HCT116 (cell line): ENCODE measurements at regions not wholly inside any gene's neighbourhood (a gene's known extent, or its start where the extent isn't known, plus 50 kb on each side); places are given as distances from the start of the nearest gene placed in this dataset.

Experiments
- ATAC-seq: fragments of 200-7000 bp; cut with Tn5 transposase; 2 replicates; pipeline ENCODE4 v1.9.1; 2020; ENCODE audit warnings: mild to moderate bottlenecking, moderate library complexity
- BruUV-seq: library from RNA; stranded (reverse); fragments of 400-500 nt; replicated peaks from 2 replicates; lab custom pipeline; 2021; lab: Mats Ljungman, UMichigan
- CTCF ChIA-PET: fragments of 300-600 bp; sonication (Branson Sonifier 250); formaldehyde crosslinking; loops from one replicate; lab custom pipeline; 2021; ENCODE audit warnings: antibody characterized with exemption; lab: Charles Lee
- POLR2A ChIA-PET: fragments of 300-600, 350-600 bp; sonication (Branson Sonifier 250); formaldehyde crosslinking; loops from one replicate; lab custom pipeline; 2021; ENCODE audit warnings: antibody characterized with exemption; lab: Charles Lee
- RAD21 ChIA-PET, 2 experiments: fragments of 300-600 bp; sonication (Branson Sonifier 250); formaldehyde crosslinking; loops; one replicate each; lab custom pipeline; 2023; ENCODE audit warnings: low total read pairs in 2 of 2; ENCODE audit not compliant: uncharacterized antibody in 2 of 2, unreplicated experiment in 2 of 2, low non-redundant PET in 1 of 2; lab: Charles Lee
- DNase-seq: peaks from one replicate; pipeline ENCODE4 v3.0.0-alpha.2; 2010; ENCODE audit warnings: low read depth, low spot score
- H2AFZ ChIP-seq: fragments of 200-600 bp; shearing (Covaris generic), sonication (generic); 2 replicates; pipeline ENCODE4 v1.6.1; 2017; ENCODE audit warnings: low read depth, mixed run types, mixed read lengths, antibody characterized with exemption, low read length; ENCODE audit not compliant: poor library complexity, severe bottlenecking
- H3K27ac ChIP-seq: 2 replicates; pipeline ENCODE4 v1.5.1; 2012; ENCODE audit warnings: low read depth, low read length
- H3K27me3 ChIP-seq: fragments of 200-600 bp; sonication (generic); 2 replicates; pipeline ENCODE4 v1.6.1; 2016; ENCODE audit warnings: mixed run types, low read length, mixed read lengths; ENCODE audit not compliant: insufficient read depth
- H3K36me3 ChIP-seq, 2 experiments: fragments of 200-500 bp in 1 of 2; fragments of 200-600 bp in 1 of 2; sonication (Bioruptor generic) in 1 of 2; sonication (generic) in 1 of 2; 2 replicates each; pipeline versions ENCODE4 v1.5.1 to v1.6.1; 2014 to 2016; ENCODE audit warnings: low read length in 2 of 2, inconsistent platforms in 1 of 2, mixed read lengths in 1 of 2, mixed run types in 1 of 2; ENCODE audit not compliant: insufficient read depth in 2 of 2, control insufficient read depth in 1 of 2
- H3K4me1 ChIP-seq, 2 experiments: fragments of 200-600 bp in 1 of 2; sonication (generic) in 1 of 2; 2 replicates each; pipeline versions ENCODE4 v1.5.1 to v1.6.1; 2012 to 2017; ENCODE audit warnings: low read length in 2 of 2, inconsistent platforms in 1 of 2, mild to moderate bottlenecking in 1 of 2, mixed read lengths in 1 of 2, mixed run types in 1 of 2, moderate library complexity in 1 of 2; ENCODE audit not compliant: insufficient read depth in 2 of 2, control insufficient read depth in 1 of 2
- H3K4me2 ChIP-seq: fragments of 200-600 bp; sonication (generic); 2 replicates; pipeline ENCODE4 v1.6.1; 2017; ENCODE audit warnings: mixed run types, low read length, mixed read lengths
- H3K4me3 ChIP-seq, 2 experiments: fragments of 200-600 bp in 1 of 2; sonication (generic) in 1 of 2; replicated peaks in 1 of 2; 2 replicates each; pipeline ENCODE4 v1.5.1; 2011 to 2016; ENCODE audit warnings: low read length in 2 of 2, control low read depth in 1 of 2, low read depth in 1 of 2, mild to moderate bottlenecking in 1 of 2, mixed read lengths in 1 of 2, mixed run types in 1 of 2
- H3K79me2 ChIP-seq: fragments of 200-600 bp; sonication (generic); 2 replicates; pipeline ENCODE4 v1.6.1; 2017; ENCODE audit warnings: mild to moderate bottlenecking, mixed run types, low read length, moderate library complexity, mixed read lengths; ENCODE audit not compliant: insufficient read depth
- H3K9ac ChIP-seq: fragments of 200-600 bp; sonication (generic); 2 replicates; pipeline ENCODE4 v1.6.1; 2016; ENCODE audit warnings: low read length, mixed read lengths
- H3K9me2 ChIP-seq: fragments of 200-600 bp; sonication (generic), shearing (Covaris generic); 2 replicates; pipeline ENCODE4 v1.6.1; 2017; ENCODE audit warnings: mixed run types, mild to moderate bottlenecking, moderate library complexity; ENCODE audit not compliant: insufficient read depth
- H3K9me3 ChIP-seq, 2 experiments: fragments of 200-500 bp in 1 of 2; fragments of 200-600 bp in 1 of 2; sonication (Bioruptor generic) in 1 of 2; sonication (generic) in 1 of 2; 2 replicates each; pipeline ENCODE4 v1.6.1; 2014 to 2017; ENCODE audit warnings: low read length in 2 of 2, mixed read lengths in 2 of 2, inconsistent platforms in 1 of 2, low read depth in 1 of 2, mild to moderate bottlenecking in 1 of 2, mixed run types in 1 of 2, moderate library complexity in 1 of 2; ENCODE audit not compliant: control insufficient read depth in 1 of 2, insufficient read depth in 1 of 2
- H4K20me1 ChIP-seq: fragments of 200-600 bp; sonication (generic), shearing (Covaris generic); 2 replicates; pipeline ENCODE4 v1.6.1; 2017; ENCODE audit warnings: mixed run types, mild to moderate bottlenecking, moderate library complexity; ENCODE audit not compliant: insufficient read depth
- ELF1 ChIP-seq: IDR thresholded peaks from 2 replicates; pipeline ENCODE4 v1.6.1; 2012; ENCODE audit warnings: low read depth, borderline replicate concordance
- EZH2phosphoT487 ChIP-seq: fragments of 200-600 bp; IDR thresholded peaks from 2 replicates; pipeline ENCODE4 v1.6.1; 2018; ENCODE audit warnings: antibody characterized with exemption, borderline replicate concordance
- POLR2A ChIP-seq: IDR thresholded peaks from 2 replicates; pipeline ENCODE4 v1.7.0; 2011; ENCODE audit warnings: borderline replicate concordance; ENCODE audit not compliant: insufficient read depth, insufficient read length; ENCODE audit errors: extremely low read depth
- RAD21 ChIP-seq: IDR thresholded peaks from 2 replicates; pipeline ENCODE4 v1.6.1; 2012; ENCODE audit warnings: low read depth, mild to moderate bottlenecking
- REST ChIP-seq: IDR thresholded peaks from 2 replicates; pipeline ENCODE4 v1.6.1; 2012; ENCODE audit warnings: low read depth
- intact Hi-C: fragments of 100-400 bp; cut with micrococcal nuclease; formaldehyde crosslinking; loops from 2 replicates; pipeline ENCODE4 v1.10.0; 2022

DNA sequence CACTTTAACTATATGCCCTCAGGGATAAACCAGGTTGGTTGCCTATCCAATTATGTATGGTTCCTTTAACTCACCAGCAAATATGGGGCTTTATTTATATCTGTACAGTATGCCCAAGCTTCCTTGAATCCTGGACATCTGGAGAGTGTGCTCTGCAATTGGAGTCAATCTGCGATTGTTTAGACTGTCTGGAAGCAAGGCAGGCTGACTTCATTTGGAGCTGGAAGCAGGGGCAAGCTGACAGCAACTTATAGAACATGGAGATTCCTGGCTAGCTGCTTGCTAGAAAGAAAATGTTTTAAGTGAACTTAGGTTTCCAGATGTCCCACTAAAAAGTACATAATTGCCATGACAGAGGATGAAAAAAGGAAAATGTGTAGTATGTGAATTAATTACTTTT lies 63.7 kb upstream of the TPRG1 start:
- ChIA-PET RAD21 (no interaction called here), POLR2A (no interaction called here), CTCF (no interaction called here)
- DNase-seq (no peak), ATAC-seq (no peak)
- Histone ChIP-seq H3K36me3 (no peaks in the 10 kb centered on the region), H3K27me3 (no peaks in the 10 kb centered on the region), H3K4me2 (no peak overlapping the region), H2AFZ (no peak overlapping the region), H4K20me1 (no peaks in the 10 kb centered on the region), H3K4me3 (no peak overlapping the region), H3K9ac (no peak overlapping the region), H3K79me2 (no peaks in the 10 kb centered on the region), H3K9me3 (no peaks in the 10 kb centered on the region), H3K4me1 (no peaks in the 10 kb centered on the region), H3K9me2 (no peaks in the 10 kb centered on the region), H3K27ac (no peak overlapping the region)
- TF ChIP-seq POLR2A = no peak
- TF ChIP-seq ELF1 = no peak
- TF ChIP-seq RAD21 = no peak
- intact Hi-C loops = no loop called here
- no TSS peak for BruUV-seq

GRCh38 chr3:189108735-189109134 lies 63.0 kb upstream of the TPRG1 start:
- Histone ChIP-seq H3K4me1 (no peaks in the 10 kb centered on the region), H3K79me2 (no peaks in the 10 kb centered on the region), H3K4me3 (no peak overlapping the region), H3K36me3 (no peaks in the 10 kb centered on the region), H4K20me1 (no peaks in the 10 kb centered on the region), H3K9me3 (no peaks in the 10 kb centered on the region), H3K27me3 (no peaks in the 10 kb centered on the region), H2AFZ (no peak overlapping the region), H3K4me2 (no peak overlapping the region), H3K9me2 (no peaks in the 10 kb centered on the region), H3K9ac (no peak overlapping the region), H3K27ac (no peak overlapping the region)
- ATAC-seq (no peak), DNase-seq (no peak)
- no TSS peak for BruUV-seq
- CTCF ChIA-PET = no interaction called here
- RAD21 ChIA-PET = no interaction called here
- POLR2A ChIA-PET = no interaction called here
- TF ChIP-seq REST = no peak
- no peak for TF ChIP-seq ELF1
- TF ChIP-seq EZH2phosphoT487 = no peak
- TF ChIP-seq POLR2A = no peak
- TF ChIP-seq RAD21 = no peak
- intact Hi-C loops = no loop called here
